ENCODE measurements at regions not wholly inside any gene's neighbourhood (a gene's known extent, or its start where the extent isn't known, plus 50 kb on each side); places are given as distances from the start of the nearest gene placed in this dataset.

- intact Hi-C loops (cut with DNase I) = no loop called here
- DNase-seq (ENCODE audit: low spot score) = no peak
Observed at GRCh38 chr1:224879162-224879803, 50.2 kb upstream of the DNAH14 start.
